GM21619 (cell line): ENCODE measurements at regions not wholly inside any gene's neighbourhood (a gene's known extent, or its start where the extent isn't known, plus 50 kb on each side); places are given as distances from the start of the nearest gene placed in this dataset.

ENCODE experiments used
- ATAC-seq: cut with Tn5 transposase; IDR thresholded peaks from one replicate; pipeline ENCODE4 v1.9.1; 2021; ENCODE audit not compliant: unreplicated experiment

DNA sequence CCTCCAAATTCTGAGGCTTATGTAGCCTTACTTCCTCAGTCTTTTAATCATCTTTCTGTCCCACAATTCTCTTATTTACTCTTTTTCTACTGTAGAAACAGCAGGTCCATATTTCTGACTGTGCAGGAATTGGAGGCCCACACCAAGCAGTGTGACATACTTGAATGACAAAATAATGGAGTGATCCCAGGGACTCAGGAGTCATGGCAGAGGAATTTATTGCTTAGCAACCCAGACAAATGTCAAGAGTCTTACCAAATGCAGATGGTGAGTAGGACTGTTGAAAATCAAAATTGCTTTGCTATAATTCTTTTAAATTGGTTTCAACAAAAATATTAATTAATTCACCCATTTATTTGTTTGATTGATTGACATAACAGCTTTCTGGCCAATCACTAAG lies 59.9 kb downstream of the HTR1B start:
- no peak for ATAC-seq

DNA sequence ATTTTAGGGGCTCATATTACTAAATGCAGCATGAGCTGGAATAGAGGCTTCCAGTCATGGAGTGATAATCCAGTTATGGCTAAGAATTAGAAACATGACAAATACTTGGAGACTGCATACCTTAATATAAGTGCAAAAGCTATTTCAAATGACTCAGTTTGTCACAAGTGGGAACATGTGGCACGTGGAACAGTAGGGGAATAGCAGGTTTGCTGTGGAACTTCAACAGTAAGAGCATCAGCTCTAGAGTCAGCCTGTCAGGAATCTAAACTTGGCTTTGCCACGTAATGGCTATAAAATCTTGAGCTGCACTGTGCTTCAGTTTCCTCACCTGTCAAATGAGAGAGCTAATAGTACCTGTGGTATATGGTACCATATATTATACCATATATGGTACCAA lies 62.1 kb downstream of the HTR1B start:
- no peak for ATAC-seq

DNA sequence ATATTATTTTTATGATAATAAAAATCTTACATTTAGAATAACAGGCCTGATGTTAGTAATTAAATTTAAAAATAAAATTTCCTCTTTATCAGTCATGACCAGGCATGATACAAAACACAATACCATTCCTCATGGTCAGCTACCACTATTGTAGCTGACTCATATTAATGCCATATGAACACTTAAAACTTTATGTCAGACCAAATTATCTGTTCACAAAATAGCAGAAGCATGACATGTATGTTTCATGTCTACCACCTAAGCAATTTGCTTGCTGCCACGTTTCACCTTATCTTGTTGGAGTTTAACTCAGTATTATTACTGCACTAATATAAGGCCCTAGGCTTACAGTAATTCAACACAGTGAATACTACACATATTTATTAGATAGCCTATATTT lies 65.7 kb downstream of the HTR1B start:
- no peak for ATAC-seq

DNA sequence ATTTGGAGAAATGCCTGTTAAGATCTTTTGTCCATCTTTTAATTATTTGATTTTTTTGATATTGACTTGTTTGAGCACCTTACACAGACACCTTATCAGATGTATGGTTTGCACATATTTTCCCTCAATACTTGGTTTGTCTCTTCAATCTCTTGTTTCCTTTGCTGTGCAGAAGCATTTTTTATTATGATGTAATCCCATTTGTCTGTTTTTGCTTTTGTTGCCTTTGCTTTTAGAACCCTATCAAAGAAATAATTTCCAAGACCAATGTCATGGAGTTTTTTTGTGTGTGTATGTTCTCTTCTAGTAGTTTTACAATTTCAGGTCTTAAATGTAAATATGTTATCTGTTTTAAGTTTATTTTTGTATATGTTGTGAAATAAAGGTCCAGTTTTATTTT lies 73.9 kb downstream of the HTR1B start:
- ATAC-seq: no peak

DNA sequence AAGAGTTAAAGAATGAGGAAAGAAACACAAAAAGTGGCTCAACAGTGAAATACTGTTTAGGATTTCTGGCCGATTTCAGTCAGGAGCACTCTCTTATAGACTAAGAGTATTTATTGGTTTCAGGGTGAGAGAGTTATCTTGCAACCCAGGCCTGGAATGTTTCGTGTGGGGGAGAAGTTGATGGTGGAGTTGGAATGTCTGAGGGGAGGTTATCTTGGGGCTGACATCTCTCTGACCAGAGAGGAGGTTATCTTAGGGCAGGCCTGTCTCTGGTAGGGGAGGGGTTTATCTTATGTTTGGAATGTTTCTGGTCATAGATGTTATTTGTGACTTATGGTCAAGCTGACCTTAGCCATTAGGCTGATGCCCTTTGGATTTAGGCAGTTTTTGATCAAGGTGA lies 80.3 kb downstream of the HTR1B start:
- ATAC-seq: no peak

DNA sequence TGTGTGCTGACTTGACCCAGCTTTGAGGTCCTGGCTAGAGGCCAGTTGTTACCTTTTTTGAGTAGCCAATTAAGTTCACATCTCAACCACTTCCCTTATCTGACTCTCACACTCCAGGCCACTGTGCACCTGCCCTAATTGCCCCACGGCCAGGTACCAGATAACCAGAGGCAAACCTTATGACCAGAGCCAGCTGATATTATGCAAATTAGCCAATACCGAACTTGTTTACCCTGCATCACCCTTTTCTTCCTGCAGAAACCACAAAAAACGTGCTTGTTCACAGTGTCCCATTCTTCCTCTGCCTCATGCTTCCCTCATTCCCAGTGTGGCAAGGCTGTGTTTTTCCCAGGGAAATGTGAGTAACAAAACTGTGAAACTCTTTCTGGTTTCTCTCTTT lies 89.3 kb downstream of the HTR1B start:
- ATAC-seq: no peak

DNA sequence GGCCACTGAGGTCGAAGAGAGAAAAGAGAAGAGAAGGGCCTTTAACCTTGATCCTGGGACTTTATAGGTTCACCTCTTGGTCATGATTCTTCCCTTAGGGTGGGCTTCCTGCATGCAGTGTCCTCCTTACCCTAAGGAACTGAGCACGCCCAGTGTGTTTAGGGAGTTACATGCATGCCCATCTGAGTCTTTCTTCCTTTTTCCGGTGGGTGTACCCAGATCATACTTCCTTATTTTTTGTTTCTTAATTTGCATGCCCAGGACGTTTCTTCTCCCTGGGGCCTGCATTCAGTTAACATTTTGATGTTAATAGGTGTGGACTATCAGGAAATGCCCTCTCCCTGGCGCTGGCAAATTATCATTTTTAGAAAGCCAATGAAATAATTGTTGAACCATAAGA lies 91.5 kb downstream of the HTR1B start:
- no peak for ATAC-seq

DNA sequence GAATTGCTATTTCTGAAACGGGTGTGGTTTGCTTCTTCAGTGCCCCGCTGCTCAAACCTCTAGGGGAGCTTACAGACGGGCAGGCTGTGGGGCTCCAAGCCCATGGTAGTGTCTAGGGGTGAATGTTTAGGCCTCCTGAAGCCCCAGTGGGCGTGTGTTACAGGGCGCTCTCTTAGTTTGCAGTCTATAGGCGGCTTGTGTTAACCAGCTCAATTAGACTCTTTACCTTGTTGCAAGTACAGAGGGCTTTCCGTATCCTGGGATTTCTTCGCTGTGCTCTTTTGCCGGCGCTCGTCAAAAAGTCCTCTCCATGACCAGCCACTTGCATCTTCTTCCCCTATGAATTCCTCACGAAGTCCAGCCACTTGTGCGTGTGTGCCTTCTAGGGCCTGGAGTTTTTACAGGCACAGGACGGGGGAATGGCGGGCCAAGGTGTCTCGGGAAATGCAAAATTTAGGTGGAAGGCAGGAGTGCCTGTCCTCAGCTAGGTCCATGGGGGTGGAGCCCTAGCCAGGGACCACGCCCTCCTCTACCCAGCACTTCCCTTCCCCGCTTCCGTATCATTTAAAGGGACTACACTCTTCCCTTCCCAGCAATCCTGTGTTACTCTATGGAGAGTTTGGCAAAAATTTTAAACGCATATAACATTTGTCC lies 94.5 kb downstream of the HTR1B start:
- no peak for ATAC-seq

DNA sequence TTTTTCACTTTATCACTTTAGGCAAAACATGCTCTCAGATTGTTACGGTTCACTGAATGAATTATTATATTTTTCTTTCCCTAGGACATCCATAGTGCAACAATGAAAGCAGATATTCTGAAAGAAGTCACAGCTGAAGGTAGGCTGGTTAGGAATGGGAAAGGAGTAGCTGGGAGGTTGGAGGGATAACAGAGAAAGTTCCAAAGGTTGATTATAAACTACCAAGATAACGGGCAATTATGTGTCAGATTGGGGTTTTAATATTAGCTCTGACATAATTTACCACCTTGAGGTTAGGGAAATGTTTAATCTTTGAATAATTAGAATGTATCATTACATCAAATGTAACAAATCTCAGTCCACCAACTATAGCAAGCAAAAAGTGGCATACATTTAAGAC lies 96.5 kb downstream of the HTR1B start:
- ATAC-seq: no peak

DNA sequence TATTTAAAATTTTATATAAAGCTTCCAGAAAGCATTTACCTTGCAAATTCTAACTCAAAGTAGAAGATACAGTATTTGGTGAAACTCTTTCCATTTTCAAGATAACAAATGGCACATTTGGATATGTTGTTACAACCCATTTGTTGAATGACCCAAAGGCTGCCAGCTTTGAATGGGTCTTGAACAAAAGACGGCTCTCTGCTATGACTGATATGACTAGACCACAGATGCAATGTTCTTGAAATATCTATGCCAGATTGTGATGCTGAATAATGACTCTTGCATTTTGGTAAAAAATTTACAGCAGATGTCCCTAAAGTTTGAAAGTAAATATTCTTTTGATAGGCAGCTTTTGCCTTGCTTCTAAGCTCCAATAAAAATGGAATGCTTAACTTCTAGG lies 99.6 kb downstream of the HTR1B start:
- no peak for ATAC-seq

GRCh38 chr6:77362055-77362454 lies 101.2 kb downstream of the HTR1B start:
- no peak for ATAC-seq

GRCh38 chr6:77361018-77361417 lies 102.3 kb downstream of the HTR1B start:
- ATAC-seq: no peak

- no peak for ATAC-seq
Observed at GRCh38 chr6:77356821-77357220, 106.5 kb downstream of the HTR1B start.

DNA sequence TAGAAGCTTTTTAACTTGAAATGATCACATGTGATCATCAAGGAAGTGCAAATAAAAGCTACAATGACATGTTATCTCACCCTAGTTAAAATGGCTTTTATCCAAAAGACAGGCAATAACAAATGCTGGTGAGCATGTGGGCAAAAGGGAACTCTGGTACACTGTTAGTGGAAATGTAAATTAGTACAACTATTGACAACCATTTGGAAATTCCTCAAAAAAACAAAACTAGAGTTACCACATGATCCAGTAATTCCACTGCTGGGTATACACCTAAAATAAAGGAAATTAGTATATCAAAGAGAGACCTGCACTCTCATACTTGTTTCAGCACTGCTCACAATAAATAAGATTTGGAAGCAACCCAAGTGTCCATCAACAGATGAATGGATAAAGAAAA lies 108.7 kb downstream of the HTR1B start:
- no peak for ATAC-seq

- ATAC-seq: no peak
Observed at GRCh38 chr6:77353129-77353528, 110.2 kb downstream of the HTR1B start.

DNA sequence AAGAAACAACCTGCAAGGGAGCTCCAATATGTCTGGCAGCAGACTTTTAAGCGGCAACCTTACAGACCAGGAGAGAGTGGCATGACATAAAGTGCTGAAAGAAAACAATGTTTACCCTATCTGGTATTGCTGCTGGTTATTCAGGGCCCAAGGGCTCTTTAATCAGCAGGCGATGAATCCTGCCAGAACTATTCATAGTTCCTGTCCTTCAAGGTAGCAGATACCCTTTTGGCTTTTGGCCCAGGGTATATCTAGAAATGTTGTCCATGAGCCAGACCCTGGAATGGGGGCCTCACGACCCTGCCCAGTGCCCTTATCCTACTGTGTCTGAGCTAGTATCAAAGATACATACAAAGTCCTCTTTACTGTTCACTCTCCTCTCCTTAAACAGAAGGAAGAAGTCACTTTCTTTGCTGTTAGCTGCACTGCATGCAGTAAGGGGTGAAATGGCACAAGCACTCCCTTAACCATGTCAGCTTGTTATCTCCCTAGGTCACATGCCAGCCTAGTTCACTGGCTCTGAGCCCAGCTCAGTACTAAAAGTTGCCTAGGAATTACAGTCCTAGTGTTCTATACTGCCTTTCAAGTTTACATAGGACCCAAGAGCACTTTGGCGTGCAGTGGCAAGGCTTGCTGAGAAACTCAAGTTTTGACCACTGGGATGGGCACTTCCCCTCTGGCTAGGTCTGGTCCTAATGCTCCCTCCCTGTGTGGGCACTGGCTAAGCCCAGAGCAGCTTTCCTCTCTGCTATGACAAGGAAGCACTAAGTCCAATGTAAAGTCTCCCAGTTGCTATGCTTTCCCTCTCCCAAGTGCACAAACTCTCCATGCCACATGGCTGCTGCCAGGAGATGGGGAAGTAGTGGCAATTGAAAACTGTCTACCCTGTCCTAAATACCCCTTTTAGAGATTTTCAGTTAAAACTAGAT lies 122.0 kb downstream of the HTR1B start:
- no peak for ATAC-seq

- no peak for ATAC-seq
Observed at GRCh38 chr6:77340331-77340730, 123.0 kb downstream of the HTR1B start.

DNA sequence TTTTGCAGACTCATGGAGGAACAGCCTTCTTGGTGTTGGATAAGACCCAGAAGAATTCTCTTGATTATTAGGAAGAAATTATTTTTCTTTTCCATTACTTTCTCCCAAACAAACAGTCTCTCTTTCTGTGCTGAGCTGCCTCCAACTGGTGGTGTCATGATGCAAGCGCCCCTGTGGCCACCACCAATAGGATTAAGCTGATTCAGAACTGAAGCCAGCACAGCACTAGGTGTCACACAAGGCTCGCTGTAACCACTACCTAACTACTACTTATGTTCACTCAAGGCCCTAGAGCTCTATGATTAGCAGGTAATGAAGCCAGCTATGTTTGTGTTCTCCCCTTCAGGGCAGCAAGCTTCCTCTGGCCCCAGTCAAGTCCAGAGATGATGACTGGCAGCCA lies 123.4 kb downstream of the HTR1B start:
- ATAC-seq: no peak

- no peak for ATAC-seq
Observed at GRCh38 chr6:77337392-77337791, 125.9 kb downstream of the HTR1B start.

- no peak for ATAC-seq
Observed at GRCh38 chr6:77334093-77334492, 129.2 kb downstream of the HTR1B start.

DNA sequence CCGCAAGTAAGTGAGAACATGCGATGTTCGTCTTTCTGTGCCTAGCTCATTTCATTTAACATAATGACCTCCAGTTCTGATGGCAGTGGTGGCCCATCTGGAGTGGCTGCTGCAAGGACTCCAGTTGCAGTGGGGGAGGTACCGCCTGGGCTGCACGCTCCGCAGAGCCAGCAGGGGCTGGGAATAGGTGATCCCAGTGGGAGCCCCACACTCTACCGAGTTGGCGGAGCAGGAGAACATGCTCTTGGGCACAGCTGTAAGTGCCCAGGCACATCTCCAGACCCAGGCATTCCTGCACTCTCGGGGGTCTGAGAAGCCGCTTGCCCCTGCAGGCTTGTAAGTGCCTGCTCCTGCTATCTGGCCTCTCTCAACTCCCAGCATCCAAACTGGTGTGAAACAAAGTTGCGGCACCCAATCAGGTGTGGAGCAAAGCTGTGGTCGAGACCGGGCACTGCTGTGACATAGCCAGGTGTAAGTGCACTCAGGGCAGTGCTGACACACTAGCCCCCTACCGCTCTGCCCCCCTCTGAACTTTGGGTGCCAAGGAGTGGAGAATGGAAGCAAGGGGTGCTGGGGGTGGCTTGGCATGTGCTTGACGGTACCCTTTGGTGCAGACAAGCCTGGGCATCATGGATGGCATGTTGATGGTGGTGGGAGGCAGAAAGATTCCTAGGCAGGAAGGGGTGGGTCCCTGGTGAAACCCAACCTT lies 130.2 kb downstream of the HTR1B start:
- ATAC-seq: no peak

- no peak for ATAC-seq
Observed at GRCh38 chr6:77326711-77327110, 136.6 kb downstream of the HTR1B start.
